GM23338 (cell line): ENCODE measurements at regions not wholly inside any gene's neighbourhood (a gene's known extent, or its start where the extent isn't known, plus 50 kb on each side); places are given as distances from the start of the nearest gene placed in this dataset.

Source experiments
- ATAC-seq: fragments of 200-7000 bp; cut with Tn5 transposase; 3 replicates; pipeline ENCODE4 v1.9.1; 2020
- DNase-seq: peaks from one replicate; pipeline ENCODE4 v3.0.0-alpha.2; 2015; ENCODE audit warnings: low spot score
- H2AFZ ChIP-seq: fragments of 200-600 bp; sonication (generic); 2 replicates; pipeline ENCODE4 v1.8.0; 2016; ENCODE audit warnings: antibody characterized with exemption, mild to moderate bottlenecking, moderate library complexity
- H3F3A ChIP-seq: fragments of 200-600 bp; sonication (generic); replicated peaks from 2 replicates; pipeline ENCODE4 v1.8.0; 2017; ENCODE audit warnings: antibody characterized with exemption, mixed run types, low read depth
- H3K27ac ChIP-seq: fragments of 200-600 bp; sonication (generic); 2 replicates; pipeline ENCODE4 v1.6.1; 2016; ENCODE audit warnings: low read depth
- H3K27me3 ChIP-seq: fragments of 200-600 bp; sonication (generic); 2 replicates; pipeline ENCODE4 v1.8.0; 2016; ENCODE audit warnings: mild to moderate bottlenecking, mixed run types, moderate library complexity; ENCODE audit not compliant: insufficient read depth
- H3K36me3 ChIP-seq: fragments of 200-600 bp; sonication (generic); 2 replicates; pipeline ENCODE4 v1.8.0; 2016; ENCODE audit warnings: mild to moderate bottlenecking; ENCODE audit not compliant: insufficient read depth
- H3K4me1 ChIP-seq: fragments of 200-600 bp; sonication (generic); 2 replicates; pipeline ENCODE4 v1.8.0; 2016; ENCODE audit warnings: mild to moderate bottlenecking, moderate library complexity; ENCODE audit not compliant: insufficient read depth
- H3K4me2 ChIP-seq: fragments of 200-600 bp; sonication (generic); 2 replicates; pipeline ENCODE4 v1.7.1; 2017; ENCODE audit warnings: mixed run types
- H3K4me3 ChIP-seq: fragments of 200-600 bp; sonication (generic); 2 replicates; pipeline ENCODE4 v1.6.1; 2016; ENCODE audit warnings: mixed run types
- H3K79me2 ChIP-seq: fragments of 200-600 bp; sonication (generic); replicated peaks from 2 replicates; pipeline ENCODE4 v1.8.0; 2017; ENCODE audit warnings: mild to moderate bottlenecking; ENCODE audit not compliant: insufficient read depth
- H3K9me2 ChIP-seq: fragments of 200-600 bp; sonication (generic); 2 replicates; pipeline ENCODE4 v1.8.0; 2017; ENCODE audit not compliant: insufficient read depth
- H4K20me1 ChIP-seq: fragments of 200-600 bp; sonication (generic); replicated peaks from 2 replicates; pipeline ENCODE4 v1.8.0; 2017; ENCODE audit warnings: mild to moderate bottlenecking; ENCODE audit not compliant: insufficient read depth
- H3K27ac Mint-ChIP-seq: 2 replicates; pipeline ENCODE4 v1.8.0; 2020; ENCODE audit warnings: inconsistent platforms, mild to moderate bottlenecking, moderate library complexity, mixed read lengths
- H3K27me3 Mint-ChIP-seq: 3 replicates; pipeline ENCODE4 v1.8.0; 2022; ENCODE audit warnings: low read depth, mild to moderate bottlenecking, moderate library complexity, mixed read lengths, inconsistent platforms; ENCODE audit not compliant: insufficient read depth, poor library complexity
- H3K36me3 Mint-ChIP-seq: 3 replicates; pipeline ENCODE4 v1.8.0; 2021; ENCODE audit warnings: low read depth, mild to moderate bottlenecking, inconsistent platforms, moderate library complexity, mixed read lengths
- H3K4me1 Mint-ChIP-seq: 3 replicates; pipeline ENCODE4 v1.8.0; 2020; ENCODE audit warnings: mild to moderate bottlenecking, inconsistent platforms, mixed read lengths
- H3K4me3 Mint-ChIP-seq: 3 replicates; pipeline ENCODE4 v1.8.0; 2021; ENCODE audit warnings: moderate library complexity, mild to moderate bottlenecking, inconsistent platforms, mixed read lengths
- H3K9me3 Mint-ChIP-seq: 3 replicates; pipeline ENCODE4 v1.8.0; 2020; ENCODE audit warnings: moderate library complexity, mild to moderate bottlenecking, inconsistent platforms, mixed read lengths
- ETS1 ChIP-seq: IDR thresholded peaks from 2 replicates; pipeline ENCODE4 v1.6.1; 2016; ENCODE audit warnings: antibody characterized with exemption
- EZH2 ChIP-seq: fragments of 200-600 bp; sonication (generic); IDR thresholded peaks from one replicate; pipeline ENCODE4 v1.8.0; 2017; ENCODE audit warnings: antibody characterized with exemption, mild to moderate bottlenecking, low read depth; ENCODE audit not compliant: unreplicated experiment
- EZH2phosphoT487 ChIP-seq: fragments of 200-600 bp; sonication (generic); IDR thresholded peaks from one replicate; pipeline ENCODE4 v1.8.1; 2018; ENCODE audit warnings: antibody characterized with exemption; ENCODE audit not compliant: unreplicated experiment
- JUNB ChIP-seq: IDR thresholded peaks from one replicate; pipeline ENCODE4 v1.6.1; 2016; ENCODE audit warnings: antibody characterized with exemption; ENCODE audit not compliant: unreplicated experiment
- NANOG ChIP-seq: IDR thresholded peaks from 2 replicates; pipeline ENCODE4 v1.6.1; 2016; ENCODE audit warnings: antibody characterized with exemption, borderline replicate concordance
- POLR2AphosphoS5 ChIP-seq: IDR thresholded peaks from 2 replicates; pipeline ENCODE4 v1.6.1; 2016; ENCODE audit warnings: antibody characterized with exemption, low read depth
- REST ChIP-seq: IDR thresholded peaks from one replicate; pipeline ENCODE4 v1.6.1; 2018; ENCODE audit warnings: antibody characterized with exemption; ENCODE audit not compliant: unreplicated experiment
- ZNF114 ChIP-seq: fragments of 250-450 bp; sonication (Bioruptor Pico); IDR thresholded peaks from 2 replicates; pipeline ENCODE4 v1.5.0; 2020; ENCODE audit warnings: mild to moderate bottlenecking, moderate library complexity
- ZNF331 ChIP-seq: fragments of 250-450 bp; sonication (Bioruptor Pico); IDR thresholded peaks from 2 replicates; pipeline ENCODE4 v1.5.0; 2020; ENCODE audit warnings: low read depth, mild to moderate bottlenecking, moderate library complexity
- TF ChIP-seq, protein P1 (sequence below): fragments of 250-450 bp; sonication (Bioruptor Pico); IDR thresholded peaks from 2 replicates; pipeline ENCODE4 v1.5.0; 2020; ENCODE audit warnings: mild to moderate bottlenecking, moderate library complexity

DNA sequence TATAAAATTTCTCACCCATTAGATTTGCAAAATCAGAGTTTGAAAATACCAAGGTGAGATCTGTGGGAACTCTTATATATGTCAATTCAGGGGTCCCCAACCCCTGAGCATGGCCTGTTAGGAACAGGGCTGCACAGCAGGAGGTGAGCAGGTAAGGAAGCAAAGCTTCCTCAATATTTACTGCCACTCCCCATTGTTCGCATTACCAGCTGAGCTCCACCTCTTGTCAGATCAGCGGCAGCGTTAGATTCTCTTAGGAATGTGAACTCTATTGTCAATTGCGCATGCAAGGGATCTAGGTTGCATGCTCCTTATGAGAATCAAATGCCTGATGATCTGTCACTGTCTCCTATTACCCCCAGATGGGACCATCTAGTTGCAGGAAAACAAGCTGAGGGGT is 376.6 kb downstream of the LMO4 start (continued):
- TF ChIP-seq REST (no peak), ZNF331 (no peak), EZH2 (no peak), NANOG (no peak), ZNF114 (CRISPR knock-in tag) (no peak), JUNB (no peak)

- H3K9me2 ChIP-seq, result no peaks in the 10 kb centered on the region; the same call in 1 of the 2 replicates
- H3K27me3 ChIP-seq, result no peaks in the 10 kb centered on the region
- H3F3A ChIP-seq, result no peaks in the 10 kb centered on the region
- no peaks in the 10 kb centered on the region for H3K27me3 Mint-ChIP-seq
- DNase-seq (no peak), ATAC-seq (no peak)
- no peak overlapping the region for H2AFZ ChIP-seq
- peaks cover 22% of the 10 kb centered on the region for H3K9me3 Mint-ChIP-seq
- H3K36me3 ChIP-seq, result no peaks in the 10 kb centered on the region
- no peak overlapping the region for H3K4me3 Mint-ChIP-seq
- H3K36me3 Mint-ChIP-seq, result peaks cover 15% of the 10 kb centered on the region
- peaks cover 4% of the 10 kb centered on the region for H3K4me1 Mint-ChIP-seq
- no peak overlapping the region for H3K27ac Mint-ChIP-seq
- H3K4me2 ChIP-seq, result no peak overlapping the region
- TF ChIP-seq ETS1 (no peak), ZNF331 (no peak), EZH2phosphoT487 (no peak), NANOG (no peak), REST (no peak), POLR2AphosphoS5 (no peak), ZNF114 (CRISPR knock-in tag) (no peak)
- TF ChIP-seq, protein P1, sequence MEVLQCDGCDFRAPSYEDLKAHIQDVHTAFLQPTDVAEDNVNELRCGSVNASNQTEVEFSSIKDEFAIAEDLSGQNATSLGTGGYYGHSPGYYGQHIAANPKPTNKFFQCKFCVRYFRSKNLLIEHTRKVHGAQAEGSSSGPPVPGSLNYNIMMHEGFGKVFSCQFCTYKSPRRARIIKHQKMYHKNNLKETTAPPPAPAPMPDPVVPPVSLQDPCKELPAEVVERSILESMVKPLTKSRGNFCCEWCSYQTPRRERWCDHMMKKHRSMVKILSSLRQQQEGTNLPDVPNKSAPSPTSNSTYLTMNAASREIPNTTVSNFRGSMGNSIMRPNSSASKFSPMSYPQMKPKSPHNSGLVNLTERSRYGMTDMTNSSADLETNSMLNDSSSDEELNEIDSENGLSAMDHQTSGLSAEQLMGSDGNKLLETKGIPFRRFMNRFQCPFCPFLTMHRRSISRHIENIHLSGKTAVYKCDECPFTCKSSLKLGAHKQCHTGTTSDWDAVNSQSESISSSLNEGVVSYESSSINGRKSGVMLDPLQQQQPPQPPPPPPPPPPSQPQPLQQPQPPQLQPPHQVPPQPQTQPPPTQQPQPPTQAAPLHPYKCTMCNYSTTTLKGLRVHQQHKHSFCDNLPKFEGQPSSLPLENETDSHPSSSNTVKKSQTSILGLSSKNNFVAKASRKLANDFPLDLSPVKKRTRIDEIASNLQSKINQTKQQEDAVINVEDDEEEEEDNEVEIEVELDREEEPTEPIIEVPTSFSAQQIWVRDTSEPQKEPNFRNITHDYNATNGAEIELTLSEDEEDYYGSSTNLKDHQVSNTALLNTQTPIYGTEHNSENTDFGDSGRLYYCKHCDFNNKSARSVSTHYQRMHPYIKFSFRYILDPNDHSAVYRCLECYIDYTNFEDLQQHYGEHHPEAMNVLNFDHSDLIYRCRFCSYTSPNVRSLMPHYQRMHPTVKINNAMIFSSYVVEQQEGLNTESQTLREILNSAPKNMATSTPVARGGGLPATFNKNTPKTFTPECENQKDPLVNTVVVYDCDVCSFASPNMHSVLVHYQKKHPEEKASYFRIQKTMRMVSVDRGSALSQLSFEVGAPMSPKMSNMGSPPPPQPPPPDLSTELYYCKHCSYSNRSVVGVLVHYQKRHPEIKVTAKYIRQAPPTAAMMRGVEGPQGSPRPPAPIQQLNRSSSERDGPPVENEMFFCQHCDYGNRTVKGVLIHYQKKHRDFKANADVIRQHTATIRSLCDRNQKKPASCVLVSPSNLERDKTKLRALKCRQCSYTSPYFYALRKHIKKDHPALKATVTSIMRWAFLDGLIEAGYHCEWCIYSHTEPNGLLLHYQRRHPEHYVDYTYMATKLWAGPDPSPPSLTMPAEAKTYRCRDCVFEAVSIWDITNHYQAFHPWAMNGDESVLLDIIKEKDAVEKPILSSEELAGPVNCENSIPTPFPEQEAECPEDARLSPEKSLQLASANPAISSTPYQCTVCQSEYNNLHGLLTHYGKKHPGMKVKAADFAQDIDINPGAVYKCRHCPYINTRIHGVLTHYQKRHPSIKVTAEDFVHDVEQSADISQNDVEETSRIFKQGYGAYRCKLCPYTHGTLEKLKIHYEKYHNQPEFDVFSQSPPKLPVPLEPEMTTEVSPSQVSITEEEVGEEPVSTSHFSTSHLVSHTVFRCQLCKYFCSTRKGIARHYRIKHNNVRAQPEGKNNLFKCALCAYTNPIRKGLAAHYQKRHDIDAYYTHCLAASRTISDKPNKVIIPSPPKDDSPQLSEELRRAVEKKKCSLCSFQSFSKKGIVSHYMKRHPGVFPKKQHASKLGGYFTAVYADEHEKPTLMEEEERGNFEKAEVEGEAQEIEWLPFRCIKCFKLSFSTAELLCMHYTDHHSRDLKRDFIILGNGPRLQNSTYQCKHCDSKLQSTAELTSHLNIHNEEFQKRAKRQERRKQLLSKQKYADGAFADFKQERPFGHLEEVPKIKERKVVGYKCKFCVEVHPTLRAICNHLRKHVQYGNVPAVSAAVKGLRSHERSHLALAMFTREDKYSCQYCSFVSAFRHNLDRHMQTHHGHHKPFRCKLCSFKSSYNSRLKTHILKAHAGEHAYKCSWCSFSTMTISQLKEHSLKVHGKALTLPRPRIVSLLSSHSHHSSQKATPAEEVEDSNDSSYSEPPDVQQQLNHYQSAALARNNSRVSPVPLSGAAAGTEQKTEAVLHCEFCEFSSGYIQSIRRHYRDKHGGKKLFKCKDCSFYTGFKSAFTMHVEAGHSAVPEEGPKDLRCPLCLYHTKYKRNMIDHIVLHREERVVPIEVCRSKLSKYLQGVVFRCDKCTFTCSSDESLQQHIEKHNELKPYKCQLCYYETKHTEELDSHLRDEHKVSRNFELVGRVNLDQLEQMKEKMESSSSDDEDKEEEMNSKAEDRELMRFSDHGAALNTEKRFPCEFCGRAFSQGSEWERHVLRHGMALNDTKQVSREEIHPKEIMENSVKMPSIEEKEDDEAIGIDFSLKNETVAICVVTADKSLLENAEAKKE, result no peak
- no peak overlapping the region for H3K27ac ChIP-seq
- H3K4me1 ChIP-seq, result peaks cover 13% of the 10 kb centered on the region; the same call in 1 of the 2 replicates
- H4K20me1 ChIP-seq, result no peaks in the 10 kb centered on the region
- H3K79me2 ChIP-seq, result no peaks in the 10 kb centered on the region
- no peak overlapping the region for H3K4me3 ChIP-seq
Measured at GRCh38 chr1:87706203-87706602, 377.5 kb downstream of the LMO4 start.
